Prostate gland (tissue), 2 donors: ENCODE measurements at regions not wholly inside any gene's neighbourhood (a gene's known extent, or its start where the extent isn't known, plus 50 kb on each side); places are given as distances from the start of the nearest gene placed in this dataset.

ENCODE experiments used
- CTCF ChIP-seq, 4 experiments: fragments of 200-600 bp in 2 of 4; fragments of 450-650 bp in 2 of 4; sonication (generic) in 2 of 4; IDR thresholded peaks; 1 replicate in 3 of 4; 2 replicates in 1 of 4; pipeline ENCODE4 v1.5.1; 2016 to 2019; ENCODE audit warnings: antibody characterized with exemption in 4 of 4, mild to moderate bottlenecking in 2 of 4, moderate library complexity in 2 of 4
- POLR2AphosphoS5 ChIP-seq: sonication (generic); formaldehyde crosslinking; IDR thresholded peaks from one replicate; pipeline ENCODE4 v1.6.1; 2017; ENCODE audit warnings: antibody characterized with exemption

GRCh38 chr2:193749485-193749884 lies 1554.8 kb upstream of the TMEFF2 start:
- TF ChIP-seq CTCF (IDR thresholded peaks at IDR 0.05), result no peak
- no peak for TF ChIP-seq POLR2AphosphoS5
